Stimulated activated CD4-positive, alpha-beta T cell treated with anti-CD3 and anti-CD28 coated beads, Interleukin-4, amount 100 ng/mL, for 48 hours (primary cell): ENCODE measurements at regions not wholly inside any gene's neighbourhood (a gene's known extent, or its start where the extent isn't known, plus 50 kb on each side); places are given as distances from the start of the nearest gene placed in this dataset.
"Not testable (repeated sequence)": the region's sequence is repeated elsewhere in the genome, so short reads cannot be mapped to it uniquely, and the experiment has no call there.

ENCODE experiments used
- DNase-seq, 2 donors: peaks; one replicate each; pipeline ENCODE4 v3.0.0-alpha.2; 2020; ENCODE audit warnings: low read depth in 2 of 2

DNA sequence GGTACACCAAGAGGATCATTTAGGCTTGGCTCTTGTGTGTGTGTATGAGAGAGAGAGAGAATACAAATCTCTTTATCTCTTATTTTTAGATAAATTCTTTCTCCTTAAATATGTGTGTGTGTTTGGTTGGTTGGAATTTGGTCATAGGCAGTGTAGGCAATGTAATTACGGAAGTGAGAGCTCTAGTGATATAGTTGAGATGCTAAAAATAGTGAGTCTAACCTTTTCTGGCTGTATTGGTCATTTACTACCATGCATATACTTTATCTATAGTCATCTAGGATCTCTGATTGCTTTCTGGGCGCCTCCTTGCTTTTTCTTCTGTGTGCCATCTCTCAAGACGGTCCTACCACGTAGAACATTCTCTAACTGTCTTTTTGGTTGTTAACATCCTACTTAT lies 250.2 kb downstream of the NUF2 start:
- no peak for DNase-seq

DNA sequence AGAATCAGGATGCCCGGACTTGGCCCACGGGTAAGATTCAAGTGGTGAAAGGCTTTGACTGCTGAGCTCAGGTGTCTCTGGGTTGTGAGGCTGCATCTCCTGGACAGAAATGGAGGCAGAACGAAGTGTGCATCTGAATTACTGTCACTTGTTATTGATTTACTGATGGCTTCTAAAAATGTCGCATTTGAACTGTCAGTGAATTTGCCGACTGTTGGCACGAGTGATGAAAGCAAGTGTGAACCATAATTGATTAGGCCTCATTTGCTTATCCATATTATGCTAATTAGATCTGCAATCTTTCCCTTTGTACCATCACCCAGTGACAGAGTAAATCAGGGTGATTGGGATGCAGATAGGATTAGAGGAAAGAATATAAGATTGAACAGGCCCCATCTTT lies 252.4 kb downstream of the NUF2 start:
- no peak for DNase-seq

DNA sequence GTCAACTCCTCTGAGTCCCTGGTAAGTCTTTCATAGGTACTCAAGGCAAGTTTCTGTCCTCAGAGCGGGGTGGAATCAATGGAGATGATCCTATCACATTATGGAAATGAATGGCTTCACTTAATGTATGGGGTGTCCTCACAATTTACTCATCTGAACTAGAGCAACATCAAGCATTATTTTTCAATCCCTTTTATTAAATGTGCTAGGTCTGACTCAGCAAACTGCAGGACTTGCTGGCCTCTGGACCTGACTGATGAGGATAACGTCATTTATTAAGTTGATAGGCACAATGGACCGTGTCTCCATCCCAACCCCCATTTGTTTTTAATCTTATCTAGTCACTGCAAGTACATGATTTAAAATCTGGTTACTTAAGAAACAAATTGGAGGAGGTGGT lies 259.2 kb downstream of the NUF2 start:
- no peak for DNase-seq

DNA sequence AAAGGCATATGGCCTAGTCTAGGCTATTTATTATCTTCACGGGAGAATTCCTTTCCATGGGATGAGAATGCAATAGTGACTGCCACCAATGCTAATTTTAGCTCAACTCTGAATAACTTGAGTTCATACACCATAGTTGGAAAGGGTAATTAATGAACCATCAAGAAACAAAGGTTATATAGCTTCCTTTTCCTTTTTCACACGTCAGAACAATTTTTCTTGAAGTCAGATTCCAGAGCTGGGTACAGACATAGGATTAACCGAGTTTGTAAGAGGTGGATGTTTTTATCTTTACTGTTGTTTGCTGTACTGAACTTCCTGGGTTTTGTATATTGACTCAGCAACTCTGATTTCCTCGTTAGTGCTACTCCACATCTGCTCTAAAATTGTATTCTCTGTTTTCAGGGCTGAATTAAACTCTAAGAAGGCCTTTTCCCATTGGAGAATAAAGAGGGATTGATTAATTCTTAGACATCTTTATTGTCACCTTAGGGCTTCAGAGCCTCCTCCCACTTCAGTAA lies 262.0 kb downstream of the NUF2 start:
- no peak for DNase-seq

DNA sequence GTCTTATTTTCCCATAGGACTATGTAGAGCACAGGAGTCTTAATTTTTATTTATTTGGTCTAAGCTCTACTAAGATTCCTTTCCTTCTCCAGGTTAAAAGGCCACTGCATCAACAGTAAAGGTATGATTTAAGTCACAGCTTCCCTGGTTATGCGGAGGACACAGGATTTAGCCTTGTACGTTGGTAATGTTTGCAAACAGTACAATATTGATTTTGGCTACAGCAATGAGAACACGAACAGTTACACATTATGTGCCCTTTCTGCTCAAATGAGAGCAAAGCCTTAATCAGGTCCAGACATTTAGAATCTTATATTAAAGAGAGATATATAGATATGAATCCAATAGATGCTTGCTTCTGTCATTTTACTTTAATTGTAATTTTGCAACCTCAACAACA lies 264.0 kb downstream of the NUF2 start:
- DNase-seq: no peak

DNA sequence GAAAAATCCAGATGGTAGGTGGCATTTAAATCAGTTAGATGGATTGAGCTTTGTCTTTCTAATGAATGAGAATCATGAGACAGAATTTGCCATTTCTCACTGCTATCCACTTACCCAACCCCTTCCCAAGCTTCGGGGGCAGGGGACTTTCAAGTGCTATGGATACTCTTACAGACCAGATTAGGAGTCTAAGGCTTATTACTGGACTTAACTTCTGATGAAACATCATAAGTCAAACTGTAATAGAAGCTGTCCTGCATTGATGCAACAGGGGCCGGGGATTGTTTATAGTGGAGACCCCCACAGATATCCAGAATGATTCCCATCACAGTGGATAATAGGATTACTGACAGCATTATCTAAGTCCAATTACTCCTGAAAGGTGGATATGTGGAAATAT lies 267.0 kb downstream of the NUF2 start:
- no peak for DNase-seq

DNA sequence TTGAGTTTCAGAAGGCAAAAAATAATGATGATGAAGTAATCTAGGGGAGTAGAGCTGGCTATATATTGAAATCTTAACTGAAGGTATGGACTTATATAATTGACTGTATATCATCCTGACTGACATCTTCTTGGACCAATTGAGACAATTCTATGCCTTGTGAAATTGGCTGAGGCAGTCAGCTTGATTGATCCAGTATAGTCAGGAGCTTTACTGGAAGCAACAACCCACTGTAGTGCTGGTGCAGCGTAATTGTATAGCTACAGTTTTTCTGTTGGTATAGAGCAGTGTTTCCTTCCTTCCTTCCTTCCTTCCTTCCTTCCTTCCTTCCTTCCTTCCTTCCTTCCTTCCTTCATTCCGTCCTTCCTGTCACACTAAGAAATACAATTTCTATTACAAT lies 268.0 kb downstream of the NUF2 start:
- DNase-seq: no peak

DNA sequence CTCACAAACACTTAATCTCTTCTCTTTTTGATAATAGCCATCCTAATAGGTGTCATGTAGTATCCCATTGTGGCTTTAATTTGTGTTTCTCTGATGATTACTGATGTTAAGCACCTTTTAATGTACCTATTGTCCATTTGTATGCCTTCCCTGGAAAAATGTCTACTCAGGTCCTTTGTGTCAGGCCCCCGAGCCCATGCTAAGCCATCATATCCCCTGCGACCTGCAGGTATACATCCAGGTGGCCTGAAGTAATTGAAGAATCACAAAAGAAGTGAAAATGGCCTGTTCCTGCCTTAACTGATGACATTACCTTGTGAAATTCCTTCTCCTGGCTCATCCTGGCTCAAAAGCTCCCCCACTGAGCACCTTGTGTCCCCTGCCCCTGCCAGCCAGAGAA lies 269.4 kb downstream of the NUF2 start:
- not testable (repeated sequence) for DNase-seq

DNA sequence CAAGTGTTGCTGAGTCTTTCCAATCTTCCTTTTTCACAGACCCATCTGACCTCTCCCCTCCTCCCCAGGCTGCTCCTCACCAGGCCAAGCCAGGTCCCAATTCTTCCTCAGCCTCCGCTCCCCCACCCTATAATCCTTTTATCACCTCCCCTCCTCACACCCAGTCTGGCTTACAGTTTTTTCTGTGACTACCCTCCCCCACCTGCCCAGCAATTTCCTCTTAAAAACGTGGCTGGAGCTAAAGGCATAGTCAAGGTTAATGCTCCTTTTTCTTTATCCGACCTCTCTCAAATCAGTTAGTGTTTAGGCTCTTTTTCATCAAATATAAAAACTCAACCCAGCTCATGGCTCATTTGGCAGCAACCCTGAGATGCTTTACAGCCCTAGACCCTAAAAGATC lies 270.9 kb downstream of the NUF2 start:
- DNase-seq: not testable (repeated sequence)

DNA sequence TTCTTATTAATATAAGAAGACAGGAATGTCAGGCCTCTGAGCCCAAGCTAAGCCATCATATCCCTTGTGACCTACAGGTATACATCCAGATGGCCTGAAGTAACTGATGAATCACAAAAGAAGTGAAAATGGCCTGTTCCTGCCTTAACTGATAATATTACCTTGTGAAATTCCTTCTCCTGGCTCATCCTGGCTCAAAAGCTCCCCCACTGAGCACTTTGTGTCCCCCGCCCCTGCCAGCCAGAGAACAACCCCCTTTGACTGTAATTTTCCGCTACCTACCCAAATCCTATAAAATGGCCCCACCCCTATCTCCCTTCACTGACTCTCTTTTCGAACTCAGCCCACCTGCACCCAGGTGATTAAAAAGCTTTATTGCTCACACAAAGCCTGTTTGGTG lies 274.4 kb downstream of the NUF2 start:
- DNase-seq: not testable (repeated sequence)

DNA sequence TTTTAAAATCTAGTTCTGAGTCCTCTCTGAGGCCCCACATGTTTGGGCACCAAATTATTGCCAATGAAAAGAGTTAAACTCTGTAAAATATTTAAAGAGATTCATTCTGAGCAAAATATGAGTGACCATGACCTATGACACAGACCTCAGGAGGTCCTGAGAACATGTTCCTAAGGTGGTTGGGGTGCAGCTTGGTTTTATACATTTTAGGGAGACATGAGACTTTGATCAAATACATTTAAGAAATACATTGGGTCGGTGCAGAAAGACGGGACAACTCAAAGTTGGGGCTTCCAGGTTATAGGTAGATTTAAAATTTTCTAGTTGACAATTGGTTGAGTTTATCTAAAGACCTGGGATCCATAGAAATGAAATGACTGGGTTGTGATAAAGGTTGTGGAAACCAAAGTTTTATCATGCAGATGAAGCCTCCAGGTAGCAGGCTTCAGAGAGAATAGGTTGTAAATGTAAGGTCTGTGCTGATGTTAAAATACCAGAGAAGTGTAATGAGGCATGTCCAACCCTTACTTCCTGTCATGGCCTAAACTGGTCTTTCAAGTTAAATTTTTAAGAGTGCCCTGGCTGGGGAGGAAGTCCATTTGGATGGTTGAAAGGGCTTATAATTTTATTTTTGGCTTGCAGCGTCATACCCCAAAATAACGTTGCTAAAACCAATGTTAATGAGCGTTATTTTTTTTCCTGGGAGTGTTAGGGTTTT lies 274.9 kb downstream of the NUF2 start:
- DNase-seq: no peak

DNA sequence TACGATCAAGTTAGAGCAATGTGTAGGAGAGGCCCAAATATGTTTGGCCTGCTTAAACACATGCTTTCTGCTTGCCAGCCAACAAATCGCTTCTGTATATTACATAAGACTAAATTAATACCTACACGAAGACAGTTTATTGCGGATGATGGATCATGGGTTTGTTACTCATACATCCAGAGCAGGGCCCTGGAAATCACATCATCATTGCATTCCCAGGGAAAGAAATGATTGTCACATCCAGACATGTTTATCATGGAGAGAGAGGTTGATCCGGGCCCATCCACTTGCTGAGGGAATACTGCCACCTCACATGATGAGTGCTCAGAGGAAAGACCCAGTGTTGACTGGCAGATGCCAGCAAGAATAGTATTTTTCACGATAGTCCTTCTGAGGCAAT lies 282.6 kb downstream of the NUF2 start:
- DNase-seq: no peak

DNA sequence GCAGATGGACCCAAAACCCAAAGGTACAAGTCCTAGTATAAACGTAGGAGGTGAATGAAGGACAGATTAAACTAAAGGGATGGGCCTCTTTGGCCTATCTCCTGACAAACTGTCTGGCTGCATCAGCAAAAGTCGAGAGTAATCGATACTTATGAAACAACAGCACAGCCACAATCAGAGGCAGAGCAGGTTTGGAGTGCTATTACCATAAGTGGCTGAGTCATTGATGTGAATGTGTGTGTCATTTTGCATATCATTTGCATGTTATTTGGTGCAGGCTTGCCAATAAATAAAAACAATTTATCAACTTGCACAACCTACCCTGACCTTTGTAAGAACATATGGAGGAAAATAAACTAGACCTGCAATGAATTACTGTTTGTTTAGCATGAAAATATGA lies 283.1 kb downstream of the NUF2 start:
- no peak for DNase-seq

DNA sequence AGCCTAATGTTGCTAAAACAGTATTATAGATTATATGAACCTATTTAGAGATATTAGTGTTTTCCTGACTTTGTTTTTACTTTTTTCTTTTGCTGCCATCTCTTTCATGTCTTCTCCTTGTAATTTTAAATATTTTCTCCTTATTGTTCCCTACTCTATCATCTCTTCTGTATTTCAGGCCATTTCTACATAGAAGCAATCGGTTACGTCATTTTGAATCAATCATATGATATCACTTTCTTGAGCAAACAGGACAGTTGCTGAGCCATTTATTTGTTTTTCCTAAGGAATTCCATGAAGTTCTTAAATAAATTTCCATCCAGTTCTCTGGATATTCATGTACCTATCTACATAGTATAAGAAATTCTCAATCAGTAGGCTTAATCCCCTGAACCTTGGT lies 287.2 kb downstream of the NUF2 start:
- DNase-seq: no peak

DNA sequence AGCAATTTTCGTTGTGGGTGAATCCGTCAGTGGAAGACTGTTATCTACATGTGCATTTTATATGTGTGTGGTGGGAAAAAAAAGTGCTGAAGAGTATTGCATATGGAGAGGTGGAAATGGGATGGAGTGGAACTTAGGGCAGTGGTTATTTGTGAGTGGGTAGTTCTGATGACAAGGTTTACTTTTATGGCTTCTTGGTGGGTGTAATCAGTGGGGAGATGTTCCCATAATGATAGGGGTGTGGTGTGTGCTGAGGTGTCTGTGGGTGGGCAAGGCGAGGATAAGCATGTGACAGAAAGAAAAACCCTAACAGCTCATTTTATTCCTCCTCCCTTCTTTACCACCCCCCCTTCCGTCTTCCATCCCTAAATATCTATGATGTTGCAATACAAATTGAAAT lies 288.1 kb downstream of the NUF2 start:
- DNase-seq: no peak

DNA sequence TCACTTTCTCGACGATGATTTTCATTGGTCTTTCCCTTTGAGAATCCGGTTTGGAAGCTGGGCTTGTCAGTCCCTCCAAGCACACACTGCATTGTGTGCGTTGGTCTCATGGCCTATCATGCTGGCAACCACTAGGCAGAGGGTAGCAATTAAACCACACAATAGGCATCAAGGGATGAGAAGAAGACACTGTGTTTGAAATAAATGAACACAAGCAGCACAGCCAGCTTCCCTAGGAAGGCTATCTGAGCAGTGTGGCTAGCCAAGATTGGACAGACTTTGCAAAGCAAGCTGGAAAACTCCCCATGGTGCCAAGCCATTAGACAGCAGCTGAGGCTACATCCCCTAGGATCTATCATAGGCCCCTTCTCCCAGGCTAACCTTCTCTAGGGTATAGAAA lies 288.7 kb downstream of the NUF2 start:
- DNase-seq: no peak

DNA sequence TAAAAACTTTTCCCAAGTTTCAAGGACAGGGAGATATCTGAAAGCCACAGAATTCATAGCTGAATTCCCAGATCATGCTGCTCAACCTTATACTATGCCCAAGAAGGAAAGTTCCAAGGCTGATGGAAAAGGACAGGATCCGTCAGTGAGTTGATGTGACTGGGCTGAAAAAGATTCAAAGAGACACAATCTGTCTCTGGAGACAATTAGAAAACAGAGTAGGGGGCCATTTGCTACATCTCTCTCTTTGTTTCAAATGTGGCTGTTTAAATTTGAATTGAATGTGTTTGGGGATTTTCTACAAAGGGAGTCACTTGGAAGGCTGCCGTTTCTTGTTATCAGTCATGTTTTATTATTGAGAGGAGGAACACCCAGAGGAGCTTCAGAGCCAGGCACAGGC lies 292.6 kb downstream of the NUF2 start:
- no peak for DNase-seq

DNA sequence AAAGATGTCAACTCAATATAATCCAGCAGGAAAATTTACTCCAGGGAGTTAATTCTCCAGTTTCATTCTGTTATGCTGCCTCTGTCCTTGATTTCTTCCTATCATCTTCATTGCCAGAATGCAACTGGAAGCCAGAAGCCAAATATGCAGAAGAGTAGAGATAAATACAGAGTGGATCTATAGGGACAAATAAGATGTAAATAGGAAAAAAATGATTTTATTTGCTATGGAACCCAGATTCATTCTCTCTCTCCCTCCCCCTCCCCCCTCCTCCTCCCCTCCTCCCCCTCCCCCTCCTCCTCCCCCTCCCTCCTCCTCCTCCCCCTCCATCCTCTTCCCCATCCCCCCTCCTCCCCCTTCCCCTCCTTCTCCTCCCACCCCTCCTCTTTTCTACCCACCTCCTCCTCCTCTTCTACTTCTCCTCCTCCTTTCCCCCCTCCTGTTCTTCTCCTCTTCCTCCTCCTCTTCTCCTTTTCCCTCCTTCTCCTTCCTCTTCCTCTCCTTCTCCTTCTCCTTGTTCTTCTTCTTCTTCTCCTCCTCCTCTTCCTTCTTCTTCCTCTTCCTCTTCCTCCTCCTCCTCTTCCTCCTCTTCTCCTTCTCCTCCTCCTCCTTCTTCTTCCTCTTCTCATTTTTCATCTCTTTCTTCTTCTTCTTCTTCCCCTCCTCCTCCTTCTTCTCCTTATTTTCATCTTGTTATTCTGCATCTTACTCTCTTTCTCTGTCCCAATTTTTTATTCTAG lies 306.4 kb downstream of the NUF2 start:
- no peak for DNase-seq

DNA sequence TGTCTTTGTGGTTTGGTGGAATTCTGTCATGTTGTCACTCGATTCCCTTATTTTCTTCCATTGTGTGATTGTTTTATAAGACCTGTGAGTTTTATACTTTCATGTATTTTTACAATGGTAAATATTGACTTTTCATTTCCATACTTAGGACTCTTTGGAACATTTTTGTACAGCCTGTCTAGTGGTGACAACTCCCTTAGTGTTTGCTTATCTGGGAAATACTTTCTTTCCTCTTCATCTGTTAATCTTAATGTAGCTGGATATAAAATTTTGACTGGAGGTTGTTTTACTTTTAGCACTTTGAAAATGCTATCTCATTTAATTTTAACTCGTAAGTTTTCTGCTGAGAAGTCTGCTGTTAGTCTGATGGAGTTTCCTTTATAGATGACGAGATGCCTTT lies 310.5 kb downstream of the NUF2 start:
- DNase-seq: no peak

DNA sequence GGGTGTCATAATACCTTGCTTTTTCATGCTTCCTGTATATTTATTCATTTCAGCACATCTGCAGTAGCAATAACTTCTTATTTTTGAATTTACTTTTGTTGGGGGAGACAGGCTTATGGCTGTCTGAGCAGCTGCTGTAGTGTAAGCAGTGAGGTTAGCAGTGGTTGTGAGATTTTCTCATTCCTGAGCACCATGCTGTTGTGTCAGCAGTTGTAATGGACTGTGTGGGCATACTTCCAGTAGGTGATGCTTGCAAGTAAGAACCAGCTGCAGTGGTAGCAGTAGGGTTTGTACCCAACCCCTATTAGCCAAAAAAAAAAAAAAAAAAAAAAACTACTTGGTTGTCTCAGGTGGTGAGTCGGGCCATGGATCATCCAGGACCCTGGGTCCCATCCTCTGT lies 311.6 kb downstream of the NUF2 start:
- no peak for DNase-seq

DNA sequence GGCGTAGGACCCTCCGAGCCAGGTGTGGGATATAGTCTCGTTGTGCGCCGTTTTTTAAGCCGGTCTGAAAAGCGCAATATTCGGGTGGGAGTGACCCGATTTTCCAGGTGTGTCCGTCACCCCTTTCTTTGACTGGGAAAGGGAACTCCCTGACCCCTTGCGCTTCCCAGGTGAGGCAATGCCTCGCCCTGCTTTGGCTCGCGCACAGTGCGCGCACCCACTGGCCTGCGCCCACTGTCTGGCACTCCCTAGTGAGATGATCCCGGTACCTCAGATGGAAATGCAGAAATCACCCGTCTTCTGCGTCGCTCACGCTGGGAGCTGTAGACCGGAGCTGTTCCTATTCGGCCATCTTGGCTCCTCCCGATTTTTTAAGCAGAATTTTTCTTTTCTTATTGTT lies 323.9 kb downstream of the NUF2 start:
- DNase-seq: not testable (repeated sequence)

DNA sequence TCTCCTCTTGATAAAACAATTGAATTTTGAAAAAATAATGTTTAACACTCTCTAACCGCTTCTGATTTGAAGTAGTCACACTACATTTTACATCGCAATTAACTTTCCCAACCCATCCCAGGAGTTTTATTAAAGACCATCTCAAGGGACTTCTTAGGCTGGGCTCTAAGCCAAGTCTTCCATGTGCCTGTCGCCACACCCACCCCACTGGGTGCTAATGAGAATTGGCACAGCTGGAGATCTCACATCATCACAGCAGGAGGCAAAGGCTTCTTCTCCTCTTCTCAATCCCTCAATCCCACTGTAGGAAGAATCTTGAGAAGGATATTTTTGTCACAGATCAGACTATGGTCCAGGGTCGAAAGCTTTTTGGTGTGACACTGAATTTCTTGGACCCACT lies 328.9 kb downstream of the NUF2 start:
- no peak for DNase-seq

DNA sequence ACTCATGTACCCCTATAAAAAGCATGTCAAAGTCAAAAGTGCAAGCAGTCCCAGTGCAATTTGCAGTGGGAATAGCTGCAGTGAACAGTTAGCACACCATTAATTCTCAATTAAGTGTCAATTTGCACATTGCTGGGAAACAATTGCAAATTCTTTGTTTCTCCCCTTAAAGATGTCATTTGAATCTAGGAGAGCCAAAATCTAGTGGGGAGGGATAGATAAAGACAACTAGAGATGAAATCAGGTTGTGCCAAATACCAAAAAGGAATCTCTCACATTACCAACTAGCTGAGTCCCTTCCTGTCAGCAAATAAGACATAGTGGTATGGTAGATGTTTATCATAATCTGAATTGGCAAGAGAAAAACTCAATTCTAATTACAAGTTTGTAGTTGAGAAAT lies 330.7 kb downstream of the NUF2 start:
- DNase-seq: no peak
